Smooth muscle cell (in vitro differentiated cells): ENCODE measurements at regions not wholly inside any gene's neighbourhood (a gene's known extent, or its start where the extent isn't known, plus 50 kb on each side); places are given as distances from the start of the nearest gene placed in this dataset.
"Not testable (repeated sequence)": the region's sequence is repeated elsewhere in the genome, so short reads cannot be mapped to it uniquely, and the experiment has no call there.

Experiments
- DNase-seq: peaks from one replicate; lab custom pipeline; 2025; ENCODE audit not compliant: unreplicated experiment; lab: John Stamatoyannopoulos, UW
- H2AFZ ChIP-seq: fragments of 200-600 bp; sonication (generic); 2 replicates; pipeline ENCODE4 v1.6.0; 2016; ENCODE audit warnings: antibody characterized with exemption, low read depth, mild to moderate bottlenecking
- H3F3A ChIP-seq: fragments of 200-600 bp; sonication (generic); 2 replicates; pipeline ENCODE4 v1.6.0; 2017; ENCODE audit warnings: antibody characterized with exemption, low read depth
- H3K27ac ChIP-seq: fragments of 200-600 bp; sonication (generic); 2 replicates; pipeline ENCODE4 v1.5.1; 2016; ENCODE audit warnings: low read depth, mild to moderate bottlenecking
- H3K27me3 ChIP-seq: fragments of 200-600 bp; sonication (generic); 2 replicates; pipeline ENCODE4 v1.6.1; 2016; ENCODE audit warnings: low read depth, mild to moderate bottlenecking
- H3K36me3 ChIP-seq: fragments of 200-600 bp; sonication (generic); 2 replicates; pipeline ENCODE4 v1.5.1; 2016; ENCODE audit warnings: low read depth
- H3K4me1 ChIP-seq: fragments of 200-600 bp; sonication (generic); 2 replicates; pipeline ENCODE4 v1.5.1; 2016; ENCODE audit warnings: low read depth
- H3K4me2 ChIP-seq: fragments of 200-600 bp; sonication (generic); 2 replicates; pipeline ENCODE4 v1.6.0; 2016; ENCODE audit warnings: mild to moderate bottlenecking
- H3K4me3 ChIP-seq: fragments of 200-600 bp; sonication (generic); 2 replicates; pipeline ENCODE4 v1.5.1; 2016; ENCODE audit warnings: mild to moderate bottlenecking
- H3K79me2 ChIP-seq: fragments of 200-600 bp; sonication (generic); 2 replicates; pipeline ENCODE4 v1.6.0; 2016; ENCODE audit warnings: low read depth, mild to moderate bottlenecking
- H3K9ac ChIP-seq: fragments of 200-600 bp; sonication (generic); 2 replicates; pipeline ENCODE4 v1.6.0; 2016; ENCODE audit warnings: low read depth
- H3K9me3 ChIP-seq: fragments of 200-600 bp; sonication (generic); replicated peaks from 2 replicates; pipeline ENCODE4 v1.5.1; 2016; ENCODE audit warnings: low read depth
- H4K20me1 ChIP-seq: fragments of 200-600 bp; sonication (generic); 2 replicates; pipeline ENCODE4 v1.6.0; 2016; ENCODE audit warnings: low read depth
- WGBS: methylation state at CpG from one replicate; pipeline ENCODE4 v1.1.7; 2016; ENCODE audit warnings: low lambda C conversion rate; 5-methylcytosine and 5-hydroxymethylcytosine counted together
- TF ChIP-seq, protein P1 (sequence below): fragments of 200-600 bp; sonication (generic); IDR thresholded peaks from 2 replicates; pipeline ENCODE4 v1.5.1; 2017; ENCODE audit warnings: borderline replicate concordance, mild to moderate bottlenecking, antibody characterized with exemption; ENCODE audit not compliant: insufficient read depth, poor library complexity, severe bottlenecking

DNA sequence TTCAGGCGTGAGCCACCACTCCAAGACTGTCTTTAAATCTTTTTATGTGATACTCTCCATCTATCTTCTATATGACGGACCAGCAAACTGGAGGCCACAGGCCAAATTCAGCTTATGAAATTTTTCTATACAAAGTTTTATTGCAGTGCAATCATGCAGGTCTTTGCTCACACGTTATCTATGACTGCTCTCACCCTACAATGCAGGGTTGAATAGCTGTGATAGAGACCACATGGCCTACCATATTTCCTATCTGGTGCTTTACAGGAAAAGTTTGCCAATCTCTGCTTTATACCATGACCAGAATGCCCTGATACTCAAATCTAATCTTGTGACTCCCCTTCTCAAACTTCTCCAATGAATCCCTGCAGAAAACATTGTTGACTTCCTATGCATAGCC, 89.5 kb upstream of the ACBD5 start:
- Histone ChIP-seq H3F3A (no peaks in the 10 kb centered on the region), H3K36me3 (no peaks in the 10 kb centered on the region), H3K4me3 (no peak overlapping the region), H3K27ac (no peak overlapping the region), H3K9me3 (no peaks in the 10 kb centered on the region), H3K79me2 (no peaks in the 10 kb centered on the region), H3K9ac (no peak overlapping the region), H2AFZ (no peak overlapping the region), H3K4me2 (no peak overlapping the region), H3K27me3 (no peaks in the 10 kb centered on the region), H4K20me1 (no peaks in the 10 kb centered on the region), H3K4me1 (no peaks in the 10 kb centered on the region)
- no peak for DNase-seq
- TF ChIP-seq, protein P1, sequence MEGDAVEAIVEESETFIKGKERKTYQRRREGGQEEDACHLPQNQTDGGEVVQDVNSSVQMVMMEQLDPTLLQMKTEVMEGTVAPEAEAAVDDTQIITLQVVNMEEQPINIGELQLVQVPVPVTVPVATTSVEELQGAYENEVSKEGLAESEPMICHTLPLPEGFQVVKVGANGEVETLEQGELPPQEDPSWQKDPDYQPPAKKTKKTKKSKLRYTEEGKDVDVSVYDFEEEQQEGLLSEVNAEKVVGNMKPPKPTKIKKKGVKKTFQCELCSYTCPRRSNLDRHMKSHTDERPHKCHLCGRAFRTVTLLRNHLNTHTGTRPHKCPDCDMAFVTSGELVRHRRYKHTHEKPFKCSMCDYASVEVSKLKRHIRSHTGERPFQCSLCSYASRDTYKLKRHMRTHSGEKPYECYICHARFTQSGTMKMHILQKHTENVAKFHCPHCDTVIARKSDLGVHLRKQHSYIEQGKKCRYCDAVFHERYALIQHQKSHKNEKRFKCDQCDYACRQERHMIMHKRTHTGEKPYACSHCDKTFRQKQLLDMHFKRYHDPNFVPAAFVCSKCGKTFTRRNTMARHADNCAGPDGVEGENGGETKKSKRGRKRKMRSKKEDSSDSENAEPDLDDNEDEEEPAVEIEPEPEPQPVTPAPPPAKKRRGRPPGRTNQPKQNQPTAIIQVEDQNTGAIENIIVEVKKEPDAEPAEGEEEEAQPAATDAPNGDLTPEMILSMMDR: no peak
- 84% methylated on average over 3 of the region's 3 CpGs for WGBS

DNA sequence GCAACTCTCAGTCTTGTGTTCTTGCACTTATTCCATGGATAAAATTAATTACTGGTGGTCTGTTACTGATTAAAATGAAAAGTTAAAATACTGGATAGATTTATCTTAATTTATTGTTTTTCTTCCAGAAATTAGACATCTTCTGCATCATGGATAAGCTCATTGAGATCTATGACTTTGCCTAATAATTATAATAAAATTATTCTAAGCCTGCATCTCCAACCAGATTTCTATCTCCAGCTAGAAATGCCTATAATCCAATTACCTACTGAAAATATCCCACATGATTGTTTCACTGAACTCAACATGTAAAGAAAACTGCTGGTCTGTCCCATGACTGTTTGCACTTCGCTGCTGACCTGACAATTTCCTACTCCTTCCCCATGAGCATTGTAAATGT, 88.3 kb upstream of the ACBD5 start:
- WGBS: 93% methylated on average over 1 of the region's 1 CpG
- Histone ChIP-seq H3K36me3 (no peaks in the 10 kb centered on the region), H3K4me3 (no peak overlapping the region), H3K27me3 (no peaks in the 10 kb centered on the region), H2AFZ (no peak overlapping the region), H3K4me2 (no peak overlapping the region), H3K79me2 (no peaks in the 10 kb centered on the region), H3F3A (no peaks in the 10 kb centered on the region), H3K27ac (no peak overlapping the region), H3K9me3 (no peaks in the 10 kb centered on the region), H3K9ac (no peak overlapping the region), H4K20me1 (no peaks in the 10 kb centered on the region), H3K4me1 (no peaks in the 10 kb centered on the region)
- TF ChIP-seq, protein P1: no peak
- DNase-seq: no peak

DNA sequence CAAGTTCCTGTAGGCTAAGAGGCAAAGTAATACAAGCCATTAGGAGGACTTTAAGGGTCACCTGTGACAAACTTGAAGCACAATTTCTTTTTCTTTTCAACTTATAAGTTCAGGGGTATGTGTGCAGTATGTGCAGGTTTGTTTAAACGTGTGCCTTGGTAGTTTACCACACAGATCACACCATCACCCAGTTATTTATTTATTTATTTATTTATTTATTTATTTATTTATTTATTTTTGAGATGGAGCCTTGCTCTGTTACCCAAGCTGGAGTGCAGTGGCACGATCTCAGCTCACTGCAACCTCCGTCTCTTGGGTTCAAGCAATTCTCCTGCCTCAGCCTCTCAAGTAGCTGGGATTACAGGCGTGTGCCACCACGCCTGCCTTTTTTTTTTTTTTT, 86.2 kb upstream of the ACBD5 start:
- H3K9me3 ChIP-seq, H2AFZ ChIP-seq, H3K4me1 ChIP-seq, H3K27me3 ChIP-seq, H3K27ac ChIP-seq, H3K36me3 ChIP-seq, H4K20me1 ChIP-seq, H3F3A ChIP-seq, H3K79me2 ChIP-seq, H3K4me2 ChIP-seq, DNase-seq, H3K9ac ChIP-seq, H3K4me3 ChIP-seq: not testable (repeated sequence)
- WGBS: 85% methylated on average over 5 of the region's 5 CpGs

DNA sequence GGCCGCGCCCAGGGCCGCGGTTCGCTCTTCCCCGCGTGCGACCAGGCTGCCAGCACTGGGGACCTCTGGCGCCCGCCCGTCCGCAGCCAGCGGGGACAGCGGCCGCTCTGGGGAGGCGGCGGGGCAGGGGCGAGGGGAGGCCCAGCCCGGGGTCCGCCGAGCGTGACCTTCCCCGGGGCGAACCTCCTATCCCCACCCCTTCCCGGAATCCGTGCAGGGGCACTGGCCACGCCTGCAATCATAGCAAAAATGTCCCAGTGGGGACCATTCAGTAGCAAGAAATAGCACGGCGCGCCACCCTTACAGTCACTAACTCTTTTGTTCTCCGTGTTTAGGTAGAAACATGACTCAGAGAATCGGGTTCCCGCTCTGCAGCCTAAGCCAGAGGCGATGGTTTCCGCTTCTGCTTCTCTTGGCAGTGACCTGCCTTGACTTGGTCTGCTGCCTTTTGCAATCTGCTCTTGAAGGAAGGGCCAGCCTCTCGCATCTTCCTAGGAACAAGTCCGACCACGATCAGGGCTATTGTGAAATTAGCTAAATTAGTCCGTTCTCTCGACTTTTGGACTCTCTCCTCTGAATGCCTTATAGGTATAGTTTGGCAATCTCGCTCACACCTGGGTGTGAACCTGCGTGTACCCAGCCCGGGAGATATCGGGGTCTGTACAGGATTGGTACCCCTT, 79.3 kb upstream of the ACBD5 start:
- Histone ChIP-seq H3K36me3 (no peaks in the 10 kb centered on the region), H2AFZ (peak overlapping the region; percentile 97), H3K4me2 (peak overlapping the region; percentile 78), H3K4me3 (peak overlapping the region; percentile 46), H4K20me1 (no peaks in the 10 kb centered on the region), H3K27me3 (peaks cover 4% of the 10 kb centered on the region), H3F3A (no peaks in the 10 kb centered on the region), H3K4me1 (no peaks in the 10 kb centered on the region), H3K9ac (no peak overlapping the region), H3K79me2 (no peaks in the 10 kb centered on the region), H3K27ac (no peak overlapping the region), H3K9me3 (no peaks in the 10 kb centered on the region)
- 21% methylated on average over 42 of the region's 44 CpGs for WGBS
- TF ChIP-seq, protein P1: no peak
- DNase-seq: no peak

DNA sequence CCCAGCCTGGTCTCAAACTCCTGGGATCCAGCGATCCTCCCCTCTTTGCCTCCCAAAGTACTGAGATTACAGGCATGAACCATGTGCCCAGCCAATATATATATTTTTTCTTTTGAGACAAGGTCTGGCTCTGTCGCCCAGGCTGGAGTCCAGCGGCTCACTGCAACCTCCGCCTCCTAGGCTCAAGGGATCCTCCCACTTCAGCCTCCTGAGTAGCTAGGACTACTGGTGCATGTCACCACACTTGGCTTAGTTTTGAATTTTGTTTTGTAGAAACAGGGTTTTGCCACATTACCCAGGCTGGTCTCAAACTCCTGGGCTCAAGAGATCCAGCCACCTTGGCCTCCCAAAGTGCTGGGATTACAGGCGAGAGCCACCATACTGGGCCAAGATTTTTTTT, 78.5 kb upstream of the ACBD5 start:
- peak overlapping the region; percentile 78 for H3K4me2 ChIP-seq

DNA sequence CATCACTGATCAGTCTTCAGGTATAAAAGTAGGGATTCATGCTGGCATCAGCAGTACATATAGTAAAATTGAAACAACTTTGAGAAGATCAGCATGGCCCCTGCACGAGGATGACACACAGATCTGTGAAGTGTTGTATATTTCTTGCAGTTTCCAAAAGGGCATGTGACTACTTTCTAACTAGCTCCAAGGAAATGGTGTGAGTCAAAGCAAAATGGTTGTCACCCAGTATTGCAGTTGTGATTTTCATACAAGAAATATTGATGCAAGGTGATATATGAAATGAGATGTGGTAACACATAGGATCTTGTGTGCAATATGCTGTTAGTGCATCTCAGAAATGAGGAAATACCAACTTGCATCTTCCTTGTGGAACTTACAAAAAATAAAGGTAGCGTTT, 74.5 kb upstream of the ACBD5 start:
- H3K27me3 ChIP-seq, H3K4me2 ChIP-seq: not testable (repeated sequence)
- 81% methylated on average over 2 of the region's 2 CpGs for WGBS

More for the DNA sequence above, 78.5 kb upstream of the ACBD5 start:
- peak overlapping the region; percentile 97 for H2AFZ ChIP-seq
- H3F3A ChIP-seq, H4K20me1 ChIP-seq, H3K27ac ChIP-seq, H3K9me3 ChIP-seq, H3K9ac ChIP-seq, H3K36me3 ChIP-seq, DNase-seq, H3K27me3 ChIP-seq, H3K4me1 ChIP-seq, H3K79me2 ChIP-seq: not testable (repeated sequence)
- WGBS: 96% methylated on average over 5 of the region's 5 CpGs
- H3K4me3 ChIP-seq: peak overlapping the region; percentile 46

More for the DNA sequence above, 74.5 kb upstream of the ACBD5 start:
- not testable (repeated sequence) for H3F3A ChIP-seq, H3K9me3 ChIP-seq, H3K36me3 ChIP-seq, H3K27ac ChIP-seq, H3K4me3 ChIP-seq, H2AFZ ChIP-seq, H3K79me2 ChIP-seq, H3K4me1 ChIP-seq, H4K20me1 ChIP-seq, DNase-seq, H3K9ac ChIP-seq
